ENCODE measurements at regions not wholly inside any gene's neighbourhood (a gene's known extent, or its start where the extent isn't known, plus 50 kb on each side); places are given as distances from the start of the nearest gene placed in this dataset.

DNA sequence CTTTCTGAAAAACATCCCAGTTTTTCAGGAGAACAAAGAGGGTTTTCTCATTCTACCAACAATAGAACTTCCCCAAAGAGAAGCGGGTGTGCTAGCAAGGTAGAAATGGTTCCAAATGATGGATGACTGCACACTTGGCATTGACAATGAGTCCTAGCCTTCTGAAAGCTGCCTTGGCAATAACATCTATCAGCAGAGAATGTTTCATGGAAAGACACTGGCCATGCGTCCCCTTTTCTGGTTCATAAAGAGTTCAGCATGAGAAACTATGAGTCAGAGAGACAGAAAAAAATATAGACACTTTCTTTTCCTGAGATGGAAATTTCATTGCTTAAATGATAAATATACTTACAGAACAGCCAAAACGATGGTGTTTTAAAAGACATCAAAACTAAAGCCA lies 236.9 kb upstream of the PRKX start:
- no peak for ATAC-seq
- TF ChIP-seq ZFP3 (CRISPR knock-in tag; IDR thresholded peaks at IDR 0.05) (no peak), ZNF565 (CRISPR knock-in tag; conservative IDR thresholded peaks at IDR 0.05; ENCODE audit: low read depth) (no peak), ARNTL (CRISPR knock-in tag; IDR thresholded peaks at IDR 0.05; ENCODE audit: borderline replicate concordance, low read depth) (no peak), TCF4 (CRISPR knock-in tag; IDR thresholded peaks at IDR 0.05; ENCODE audit: borderline replicate concordance) (no peak), PATZ1 (CRISPR knock-in tag; IDR thresholded peaks at IDR 0.05; ENCODE audit: borderline replicate concordance) (no peak), BACH2 (CRISPR knock-in tag; IDR thresholded peaks at IDR 0.05; ENCODE audit: borderline replicate concordance) (no peak), GLIS3 (CRISPR knock-in tag; IDR thresholded peaks at IDR 0.05) (no peak), POU6F1 (CRISPR knock-in tag; IDR thresholded peaks at IDR 0.05; ENCODE audit: borderline replicate concordance, low read depth) (no peak), ZNF70 (CRISPR knock-in tag; IDR thresholded peaks at IDR 0.05) (no peak), ZFP30 (CRISPR knock-in tag; IDR thresholded peaks at IDR 0.05) (no peak), OSR1 (CRISPR knock-in tag; IDR thresholded peaks at IDR 0.05) (no peak), ZNF8 (CRISPR knock-in tag; IDR thresholded peaks at IDR 0.05) (no peak), RARB (CRISPR knock-in tag; IDR thresholded peaks at IDR 0.05) (no peak), CSDC2 (CRISPR knock-in tag; IDR thresholded peaks at IDR 0.05) (no peak), ZC3H10 (CRISPR knock-in tag; IDR thresholded peaks at IDR 0.05) (no peak), ESRRG (CRISPR knock-in tag; IDR thresholded peaks at IDR 0.05) (no peak), ISL1 (CRISPR knock-in tag; IDR thresholded peaks at IDR 0.05) (no peak)
- TF ChIP-seq, protein P1, sequence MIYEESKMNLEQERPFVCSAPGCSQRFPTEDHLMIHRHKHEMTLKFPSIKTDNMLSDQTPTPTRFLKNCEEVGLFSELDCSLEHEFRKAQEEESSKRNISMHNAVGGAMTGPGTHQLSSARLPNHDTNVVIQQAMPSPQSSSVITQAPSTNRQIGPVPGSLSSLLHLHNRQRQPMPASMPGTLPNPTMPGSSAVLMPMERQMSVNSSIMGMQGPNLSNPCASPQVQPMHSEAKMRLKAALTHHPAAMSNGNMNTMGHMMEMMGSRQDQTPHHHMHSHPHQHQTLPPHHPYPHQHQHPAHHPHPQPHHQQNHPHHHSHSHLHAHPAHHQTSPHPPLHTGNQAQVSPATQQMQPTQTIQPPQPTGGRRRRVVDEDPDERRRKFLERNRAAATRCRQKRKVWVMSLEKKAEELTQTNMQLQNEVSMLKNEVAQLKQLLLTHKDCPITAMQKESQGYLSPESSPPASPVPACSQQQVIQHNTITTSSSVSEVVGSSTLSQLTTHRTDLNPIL (CRISPR knock-in tag; IDR thresholded peaks at IDR 0.05; ENCODE audit: low read depth): no peak
- TF ChIP-seq, protein P2, sequence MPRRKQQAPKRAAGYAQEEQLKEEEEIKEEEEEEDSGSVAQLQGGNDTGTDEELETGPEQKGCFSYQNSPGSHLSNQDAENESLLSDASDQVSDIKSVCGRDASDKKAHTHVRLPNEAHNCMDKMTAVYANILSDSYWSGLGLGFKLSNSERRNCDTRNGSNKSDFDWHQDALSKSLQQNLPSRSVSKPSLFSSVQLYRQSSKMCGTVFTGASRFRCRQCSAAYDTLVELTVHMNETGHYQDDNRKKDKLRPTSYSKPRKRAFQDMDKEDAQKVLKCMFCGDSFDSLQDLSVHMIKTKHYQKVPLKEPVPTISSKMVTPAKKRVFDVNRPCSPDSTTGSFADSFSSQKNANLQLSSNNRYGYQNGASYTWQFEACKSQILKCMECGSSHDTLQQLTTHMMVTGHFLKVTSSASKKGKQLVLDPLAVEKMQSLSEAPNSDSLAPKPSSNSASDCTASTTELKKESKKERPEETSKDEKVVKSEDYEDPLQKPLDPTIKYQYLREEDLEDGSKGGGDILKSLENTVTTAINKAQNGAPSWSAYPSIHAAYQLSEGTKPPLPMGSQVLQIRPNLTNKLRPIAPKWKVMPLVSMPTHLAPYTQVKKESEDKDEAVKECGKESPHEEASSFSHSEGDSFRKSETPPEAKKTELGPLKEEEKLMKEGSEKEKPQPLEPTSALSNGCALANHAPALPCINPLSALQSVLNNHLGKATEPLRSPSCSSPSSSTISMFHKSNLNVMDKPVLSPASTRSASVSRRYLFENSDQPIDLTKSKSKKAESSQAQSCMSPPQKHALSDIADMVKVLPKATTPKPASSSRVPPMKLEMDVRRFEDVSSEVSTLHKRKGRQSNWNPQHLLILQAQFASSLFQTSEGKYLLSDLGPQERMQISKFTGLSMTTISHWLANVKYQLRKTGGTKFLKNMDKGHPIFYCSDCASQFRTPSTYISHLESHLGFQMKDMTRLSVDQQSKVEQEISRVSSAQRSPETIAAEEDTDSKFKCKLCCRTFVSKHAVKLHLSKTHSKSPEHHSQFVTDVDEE (CRISPR knock-in tag; IDR thresholded peaks at IDR 0.05): no peak

DNA sequence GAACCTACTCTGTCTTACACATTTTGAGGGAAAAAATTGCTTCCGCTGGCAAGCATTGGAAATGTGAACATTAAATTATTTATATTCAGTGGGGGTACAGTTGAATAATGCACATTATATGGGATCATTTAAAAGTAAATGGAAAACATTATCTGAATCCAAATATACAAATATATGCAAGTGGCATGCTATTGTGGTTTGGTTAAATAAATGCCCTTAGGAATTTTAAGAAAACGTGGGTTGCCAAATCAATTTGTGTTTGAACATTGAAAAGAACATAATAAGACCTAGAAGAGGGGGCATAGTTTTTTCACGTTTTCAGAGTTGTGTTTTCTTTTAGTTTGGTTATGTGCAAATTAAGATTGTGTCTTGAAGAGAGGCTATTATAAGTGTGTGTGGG lies 230.5 kb upstream of the PRKX start:
- no peak for ATAC-seq
- TF ChIP-seq TOX (CRISPR knock-in tag; IDR thresholded peaks at IDR 0.05; ENCODE audit: borderline replicate concordance) (no peak), ZNF70 (CRISPR knock-in tag; IDR thresholded peaks at IDR 0.05) (no peak), RARB (CRISPR knock-in tag; IDR thresholded peaks at IDR 0.05) (no peak), PATZ1 (CRISPR knock-in tag; IDR thresholded peaks at IDR 0.05; ENCODE audit: borderline replicate concordance) (no peak), ZFP3 (CRISPR knock-in tag; IDR thresholded peaks at IDR 0.05) (no peak), POU6F1 (CRISPR knock-in tag; IDR thresholded peaks at IDR 0.05; ENCODE audit: borderline replicate concordance, low read depth) (no peak), ZNF8 (CRISPR knock-in tag; IDR thresholded peaks at IDR 0.05) (no peak), OSR1 (CRISPR knock-in tag; IDR thresholded peaks at IDR 0.05) (no peak), ZNF565 (CRISPR knock-in tag; conservative IDR thresholded peaks at IDR 0.05; ENCODE audit: low read depth) (no peak), GLIS3 (CRISPR knock-in tag; IDR thresholded peaks at IDR 0.05) (no peak), PPARA (CRISPR knock-in tag; IDR thresholded peaks at IDR 0.05; ENCODE audit: borderline replicate concordance) (no peak), ZC3H10 (CRISPR knock-in tag; IDR thresholded peaks at IDR 0.05) (no peak), ESRRG (CRISPR knock-in tag; IDR thresholded peaks at IDR 0.05) (no peak), ISL1 (CRISPR knock-in tag; IDR thresholded peaks at IDR 0.05) (no peak), CSDC2 (CRISPR knock-in tag; IDR thresholded peaks at IDR 0.05) (no peak), ARNTL (CRISPR knock-in tag; IDR thresholded peaks at IDR 0.05; ENCODE audit: borderline replicate concordance, low read depth) (no peak)
- TF ChIP-seq, protein P1 (CRISPR knock-in tag; IDR thresholded peaks at IDR 0.05; ENCODE audit: low read depth): no peak
- TF ChIP-seq, protein P2 (CRISPR knock-in tag; IDR thresholded peaks at IDR 0.05): no peak
